ENCODE measurements at regions not wholly inside any gene's neighbourhood (a gene's known extent, or its start where the extent isn't known, plus 50 kb on each side); places are given as distances from the start of the nearest gene placed in this dataset.
"Not testable (repeated sequence)": the region's sequence is repeated elsewhere in the genome, so short reads cannot be mapped to it uniquely, and the experiment has no call there.

DNA sequence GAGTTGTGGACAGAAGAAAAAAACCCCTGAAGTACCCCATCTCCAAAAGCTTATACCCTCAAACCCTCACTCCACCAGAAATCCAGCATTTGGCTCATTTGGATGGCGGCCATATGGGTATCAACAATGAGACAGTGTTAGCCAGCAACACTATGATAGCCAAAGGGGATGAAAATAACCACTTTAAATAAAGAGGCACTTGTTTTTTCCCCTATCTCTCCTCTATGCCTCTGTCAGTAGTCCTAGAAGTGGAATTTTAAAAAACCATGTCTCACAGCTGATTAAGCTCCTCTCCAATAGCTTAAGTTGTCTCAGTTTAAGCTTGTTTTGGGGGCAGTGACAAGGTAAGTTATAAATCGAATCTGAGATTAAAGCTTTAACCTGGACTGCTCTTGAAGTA, 124.0 kb downstream of the MOSPD2 start:
- TF ChIP-seq, protein P1, sequence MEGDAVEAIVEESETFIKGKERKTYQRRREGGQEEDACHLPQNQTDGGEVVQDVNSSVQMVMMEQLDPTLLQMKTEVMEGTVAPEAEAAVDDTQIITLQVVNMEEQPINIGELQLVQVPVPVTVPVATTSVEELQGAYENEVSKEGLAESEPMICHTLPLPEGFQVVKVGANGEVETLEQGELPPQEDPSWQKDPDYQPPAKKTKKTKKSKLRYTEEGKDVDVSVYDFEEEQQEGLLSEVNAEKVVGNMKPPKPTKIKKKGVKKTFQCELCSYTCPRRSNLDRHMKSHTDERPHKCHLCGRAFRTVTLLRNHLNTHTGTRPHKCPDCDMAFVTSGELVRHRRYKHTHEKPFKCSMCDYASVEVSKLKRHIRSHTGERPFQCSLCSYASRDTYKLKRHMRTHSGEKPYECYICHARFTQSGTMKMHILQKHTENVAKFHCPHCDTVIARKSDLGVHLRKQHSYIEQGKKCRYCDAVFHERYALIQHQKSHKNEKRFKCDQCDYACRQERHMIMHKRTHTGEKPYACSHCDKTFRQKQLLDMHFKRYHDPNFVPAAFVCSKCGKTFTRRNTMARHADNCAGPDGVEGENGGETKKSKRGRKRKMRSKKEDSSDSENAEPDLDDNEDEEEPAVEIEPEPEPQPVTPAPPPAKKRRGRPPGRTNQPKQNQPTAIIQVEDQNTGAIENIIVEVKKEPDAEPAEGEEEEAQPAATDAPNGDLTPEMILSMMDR (IDR thresholded peaks at IDR 0.05; ENCODE audit: low read length, missing control alignments), result no peak
- DNase-seq (ENCODE audit: low read depth), result no peak
- H3K4me3 ChIP-seq (replicated peaks; ENCODE audit: low read depth, low read length), result no peak overlapping the region

DNA sequence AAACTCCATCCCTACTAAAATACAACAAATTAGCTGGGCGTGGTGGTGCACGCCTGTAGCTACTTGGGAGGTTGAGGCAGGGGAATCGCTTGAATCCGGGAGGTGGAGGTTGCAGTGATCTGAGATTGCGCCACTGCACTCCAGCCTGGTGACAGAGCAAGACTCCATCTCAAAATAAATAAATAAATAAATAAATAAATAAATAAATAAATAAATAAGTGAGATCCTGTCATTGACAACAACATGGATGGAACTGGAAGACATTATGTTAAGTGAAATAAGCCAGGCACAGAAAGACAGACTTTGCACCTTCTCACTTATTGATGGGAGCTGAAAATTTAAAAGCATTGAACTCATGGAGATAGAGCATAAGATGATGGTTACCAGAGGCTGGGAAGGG, 111.2 kb downstream of the MOSPD2 start:
- DNase-seq (ENCODE audit: low read depth); H3K4me3 ChIP-seq (replicated peaks; ENCODE audit: low read depth, low read length): not testable (repeated sequence)
